IPS-18c (cell line): ENCODE measurements at regions not wholly inside any gene's neighbourhood (a gene's known extent, or its start where the extent isn't known, plus 50 kb on each side); places are given as distances from the start of the nearest gene placed in this dataset.

ENCODE experiments used
- H3K4me3 ChIP-seq: 2 replicates; pipeline ENCODE4 v1.7.0; 2013; ENCODE audit warnings: low read depth, mild to moderate bottlenecking, low read length, moderate library complexity; ENCODE audit not compliant: insufficient read depth
- H3K9me3 ChIP-seq: one replicate; pipeline ENCODE4 v1.6.1; 2013; ENCODE audit warnings: mild to moderate bottlenecking, low read length, moderate library complexity; ENCODE audit not compliant: control insufficient read depth, insufficient read depth

DNA sequence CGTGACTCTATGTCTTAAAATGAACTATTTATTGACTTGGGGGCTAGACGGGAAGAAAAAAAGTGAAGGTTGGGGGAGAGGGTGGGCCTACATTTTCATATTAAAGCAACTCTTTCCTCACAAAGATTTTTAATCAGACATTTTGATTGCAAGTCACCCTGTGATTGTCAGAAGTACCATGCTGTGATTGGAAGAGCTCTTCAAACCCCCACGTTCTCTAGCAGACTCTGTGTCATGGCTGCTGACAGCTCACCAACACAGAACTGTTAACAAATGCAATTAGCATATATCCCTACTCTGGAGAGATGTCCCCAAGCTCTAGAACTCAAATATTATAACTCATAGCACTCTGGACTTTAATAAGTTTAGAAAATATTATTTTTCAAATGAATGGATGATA lies 428.4 kb upstream of the DCC start:
- Histone ChIP-seq H3K9me3 (no peaks in the 10 kb centered on the region), H3K4me3 (no peak overlapping the region)

DNA sequence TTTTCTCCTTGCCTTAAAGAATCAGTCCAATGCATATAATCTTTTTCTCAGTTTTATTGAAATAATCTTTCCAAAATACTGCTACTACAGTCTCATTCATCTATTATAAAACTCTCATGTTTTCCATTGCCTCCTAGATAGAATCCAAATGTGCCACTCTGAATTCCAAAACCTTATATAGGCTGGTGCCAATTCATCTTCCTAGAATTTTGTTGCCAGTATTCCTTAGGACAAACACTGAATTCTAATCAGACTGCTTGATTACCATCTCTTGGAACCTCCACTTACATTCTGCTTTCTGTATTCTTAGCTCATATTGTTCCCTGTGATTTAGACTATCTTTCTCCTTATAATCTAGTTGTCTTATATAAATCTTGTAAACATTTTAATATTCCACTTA lies 427.6 kb upstream of the DCC start:
- Histone ChIP-seq H3K9me3 (no peaks in the 10 kb centered on the region), H3K4me3 (no peak overlapping the region)

DNA sequence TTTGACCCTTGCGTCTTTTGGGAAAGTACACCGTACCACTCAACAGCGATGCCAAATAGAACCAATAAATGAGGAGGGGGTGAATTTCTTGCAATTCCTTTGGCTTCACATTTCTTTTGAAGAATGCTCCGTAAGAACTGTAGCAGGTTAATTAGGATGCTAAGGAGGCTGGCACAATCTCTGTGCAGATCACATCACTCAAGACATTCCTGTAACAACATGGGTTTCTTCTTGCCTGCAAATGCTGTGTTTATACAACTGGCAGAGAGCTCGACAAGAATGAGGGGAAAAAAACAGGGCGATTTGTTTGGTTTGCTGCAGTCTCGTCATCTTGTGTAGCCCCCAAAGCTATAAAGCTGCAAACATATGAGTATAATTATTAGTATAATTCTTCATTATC lies 424.8 kb upstream of the DCC start:
- no peak overlapping the region for H3K4me3 ChIP-seq
- no peaks in the 10 kb centered on the region for H3K9me3 ChIP-seq

DNA sequence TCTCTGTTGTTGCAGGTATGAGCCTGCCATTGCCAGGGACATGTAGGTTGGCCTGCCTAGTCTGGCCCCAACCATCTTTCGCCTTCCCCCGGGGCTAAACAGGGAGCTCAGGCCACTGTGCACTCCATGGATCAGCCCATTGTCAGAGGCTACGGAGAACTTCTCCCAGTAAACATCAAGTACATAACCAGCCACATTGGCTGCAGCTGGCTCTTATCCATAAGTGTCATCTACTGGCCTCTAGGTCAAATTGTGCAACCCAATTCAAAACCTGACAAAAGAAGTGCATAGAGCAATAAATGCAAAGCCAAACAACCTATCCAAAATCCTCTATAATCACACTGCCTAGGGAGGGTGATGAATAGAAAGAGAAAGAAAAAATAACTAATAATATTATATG lies 418.1 kb upstream of the DCC start:
- peaks cover 5% of the 10 kb centered on the region for H3K9me3 ChIP-seq
- H3K4me3 ChIP-seq, result no peak overlapping the region

DNA sequence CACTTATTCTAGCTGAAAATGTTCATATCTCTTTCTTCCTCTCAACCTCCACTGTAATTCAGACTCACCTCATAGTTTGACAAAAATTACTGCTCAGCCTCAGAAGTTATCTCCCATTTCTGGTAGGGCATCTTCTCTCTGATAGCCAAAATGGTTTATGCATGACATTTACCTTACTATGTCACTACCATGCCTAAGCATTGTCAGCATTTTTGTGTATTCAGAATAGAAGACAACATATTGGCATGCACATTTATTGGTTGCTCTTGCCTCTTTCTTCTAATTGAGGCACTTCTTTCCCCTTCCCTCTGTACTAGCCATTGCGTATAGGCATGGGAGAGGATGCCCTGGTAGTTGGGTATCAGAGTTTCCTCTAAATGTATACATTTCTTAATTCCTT lies 406.1 kb upstream of the DCC start:
- peaks cover 8% of the 10 kb centered on the region for H3K9me3 ChIP-seq
- no peak overlapping the region for H3K4me3 ChIP-seq

DNA sequence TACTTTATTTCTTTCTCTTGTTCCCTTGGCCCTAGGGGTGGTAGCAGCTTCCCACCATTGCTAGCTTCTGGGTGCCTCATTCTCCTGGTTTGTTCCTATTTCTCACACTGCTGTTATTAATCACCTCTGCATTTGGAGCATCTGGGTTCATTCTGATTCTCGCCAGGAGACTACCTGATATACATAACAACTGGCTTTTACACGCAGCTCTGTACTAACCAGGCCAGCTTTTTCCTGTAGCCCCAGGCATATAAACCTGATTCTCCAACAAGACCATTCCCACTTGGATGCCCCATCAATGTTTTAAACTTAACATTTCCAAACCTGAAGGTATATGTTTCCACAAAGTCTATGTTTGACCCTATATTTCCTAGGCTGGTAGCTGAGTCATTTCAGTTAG lies 403.9 kb upstream of the DCC start:
- Histone ChIP-seq H3K4me3 (no peak overlapping the region), H3K9me3 (no peaks in the 10 kb centered on the region)

DNA sequence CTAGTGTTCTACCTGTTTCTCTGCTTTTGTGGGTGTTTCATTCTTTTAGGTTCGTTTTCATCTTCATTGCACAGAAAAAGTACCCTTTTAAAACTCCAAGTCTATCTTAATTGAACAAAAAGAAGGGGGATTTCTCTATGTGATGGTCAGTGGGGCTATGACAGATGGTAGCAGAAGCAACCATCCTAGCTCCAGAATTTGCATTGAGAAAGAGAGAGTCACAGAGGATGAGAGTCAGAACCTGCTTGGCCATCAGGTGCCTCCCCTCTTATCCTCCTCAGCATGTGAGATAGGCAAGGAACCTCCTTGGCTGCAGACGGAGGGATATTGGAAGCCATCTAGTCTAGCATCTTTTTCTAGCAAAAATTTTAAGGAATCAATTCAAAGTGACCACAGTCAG lies 398.0 kb upstream of the DCC start:
- no peaks in the 10 kb centered on the region for H3K9me3 ChIP-seq
- no peak overlapping the region for H3K4me3 ChIP-seq

DNA sequence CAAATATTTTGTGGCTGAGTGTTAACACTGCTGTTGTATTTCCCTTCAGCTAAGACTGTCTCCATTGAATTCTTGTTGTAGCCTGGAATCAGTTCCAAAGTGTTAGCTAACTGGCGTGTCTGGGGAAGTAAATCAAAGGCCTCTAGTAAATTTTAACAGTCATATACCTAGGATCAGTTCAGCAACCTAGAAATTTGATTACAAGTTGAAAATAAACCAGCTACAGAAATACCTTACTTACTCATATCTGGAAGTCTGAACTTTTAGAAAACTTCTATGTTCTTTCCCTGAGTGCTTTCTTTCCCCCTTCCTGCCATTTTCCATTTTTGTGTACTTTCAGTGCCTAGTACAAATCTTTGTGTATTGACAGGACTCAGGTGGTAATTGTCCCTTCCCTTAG lies 396.7 kb upstream of the DCC start:
- no peaks in the 10 kb centered on the region for H3K9me3 ChIP-seq
- H3K4me3 ChIP-seq, result no peak overlapping the region

DNA sequence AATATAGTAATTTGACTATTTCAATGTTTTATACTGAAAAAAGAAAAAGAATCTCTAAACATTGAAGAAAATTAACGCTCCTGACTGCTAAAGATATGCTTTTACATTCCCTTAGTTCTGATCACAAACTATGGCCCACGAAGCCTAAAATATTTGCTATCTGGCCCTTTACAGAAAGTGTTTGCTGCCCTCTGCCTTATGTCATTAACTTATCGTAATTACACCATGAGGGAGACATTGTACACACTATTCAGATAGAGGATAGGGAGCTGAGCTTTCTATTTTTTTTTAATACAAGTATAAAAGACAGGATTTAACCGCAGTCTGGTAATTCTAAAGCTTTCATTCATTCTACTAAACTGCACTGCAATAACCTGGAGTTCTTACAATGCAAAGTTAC lies 393.1 kb upstream of the DCC start:
- Histone ChIP-seq H3K9me3 (peaks cover 2% of the 10 kb centered on the region), H3K4me3 (no peak overlapping the region)

DNA sequence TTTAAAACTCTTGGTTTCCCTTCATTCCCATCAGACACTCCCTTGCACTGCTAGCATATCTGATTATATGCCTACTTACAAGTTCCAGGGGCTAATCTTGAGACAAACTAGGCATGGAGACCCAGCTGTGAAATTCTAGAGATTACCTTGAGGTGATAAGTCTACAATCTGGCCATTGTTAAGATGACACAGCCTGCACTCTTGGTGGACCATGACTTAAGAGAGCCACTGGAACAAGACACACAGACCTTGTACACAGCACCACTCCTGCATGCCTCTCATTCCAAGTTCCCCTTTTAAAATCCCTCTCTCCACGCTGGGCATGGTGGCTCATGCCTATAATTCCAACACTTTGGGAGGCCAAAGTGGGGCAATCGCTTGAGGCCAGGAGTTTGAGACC lies 387.2 kb upstream of the DCC start:
- no peak overlapping the region for H3K4me3 ChIP-seq
- H3K9me3 ChIP-seq, result peaks cover 2% of the 10 kb centered on the region

DNA sequence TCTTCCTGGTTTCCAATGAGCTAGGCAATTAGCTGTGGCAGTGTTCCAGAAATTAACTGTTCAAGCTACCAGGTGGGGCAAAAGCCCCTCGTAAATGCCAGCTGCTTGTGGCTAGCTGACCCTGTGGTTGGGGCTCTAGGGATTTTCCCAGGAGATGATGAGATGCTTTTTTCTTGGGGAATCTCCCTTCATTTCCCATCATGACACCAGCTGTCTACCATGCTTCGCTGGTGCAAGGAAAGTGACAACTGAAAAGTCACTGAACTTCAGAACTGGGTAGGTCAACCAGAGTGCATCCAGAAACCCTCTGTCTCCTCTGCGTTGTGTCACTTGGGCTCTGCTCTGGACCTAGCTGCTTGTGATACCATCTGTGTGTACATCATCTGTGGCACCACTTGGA lies 386.5 kb upstream of the DCC start:
- no peak overlapping the region for H3K4me3 ChIP-seq
- H3K9me3 ChIP-seq, result peaks cover 2% of the 10 kb centered on the region

DNA sequence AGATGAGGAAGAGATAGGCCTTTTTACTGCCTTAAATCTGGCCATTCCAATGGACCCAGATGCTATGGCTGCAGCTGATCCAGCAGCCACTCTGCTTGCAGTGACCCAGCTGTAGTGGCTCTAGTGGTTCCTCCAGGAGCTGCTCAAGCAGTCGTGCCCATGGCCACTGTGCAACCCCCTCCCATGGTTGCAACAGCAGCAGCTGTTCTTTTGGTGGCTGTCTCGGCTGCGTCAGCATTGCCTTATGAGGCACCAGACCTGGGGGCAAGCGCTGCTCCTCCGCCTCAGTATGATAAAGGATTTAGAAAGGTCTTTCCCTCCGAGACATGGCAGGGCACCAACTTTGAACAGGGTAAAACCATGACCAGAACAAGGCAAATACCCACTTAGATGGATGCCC lies 384.9 kb upstream of the DCC start:
- no peak overlapping the region for H3K4me3 ChIP-seq
- no peaks in the 10 kb centered on the region for H3K9me3 ChIP-seq

DNA sequence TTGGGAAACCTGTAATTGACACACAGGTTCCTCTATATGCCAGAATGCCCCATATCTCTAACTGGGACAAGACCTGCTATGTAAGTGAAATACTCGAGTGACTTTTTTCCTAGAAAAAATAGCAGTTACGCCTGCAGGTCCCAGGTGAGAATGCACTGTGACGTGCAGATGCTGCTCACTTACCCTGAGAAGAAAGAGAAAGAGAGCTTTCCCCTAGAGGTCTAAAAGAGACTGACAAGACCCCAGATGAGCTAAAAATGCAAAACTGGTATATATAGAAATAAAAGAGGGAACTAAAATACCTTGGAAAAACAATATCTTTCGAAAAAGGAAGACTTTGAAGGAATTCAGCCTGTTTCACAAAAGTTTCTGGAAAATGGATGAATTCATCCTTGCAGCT lies 383.0 kb upstream of the DCC start:
- Histone ChIP-seq H3K9me3 (no peaks in the 10 kb centered on the region), H3K4me3 (no peak overlapping the region)

DNA sequence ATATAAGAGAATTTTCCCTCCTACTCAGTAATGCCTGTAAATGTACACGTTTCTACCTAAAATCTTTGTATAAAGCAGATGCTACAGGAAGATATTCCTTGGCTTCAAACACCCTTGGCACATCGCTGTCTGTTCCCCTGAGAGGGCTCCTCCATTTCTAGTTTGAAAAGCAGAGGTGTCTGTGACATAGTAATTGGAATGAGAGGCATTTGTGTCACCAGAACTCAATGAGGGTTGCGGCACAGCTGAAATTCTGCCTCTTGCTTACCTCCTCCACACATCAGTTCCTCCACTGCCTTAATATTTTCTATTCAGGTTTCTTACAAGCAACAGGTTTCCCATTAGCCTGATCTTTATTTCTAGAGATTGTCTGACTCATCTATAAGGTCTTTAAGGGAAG lies 359.9 kb upstream of the DCC start:
- H3K9me3 ChIP-seq, result no peaks in the 10 kb centered on the region

DNA sequence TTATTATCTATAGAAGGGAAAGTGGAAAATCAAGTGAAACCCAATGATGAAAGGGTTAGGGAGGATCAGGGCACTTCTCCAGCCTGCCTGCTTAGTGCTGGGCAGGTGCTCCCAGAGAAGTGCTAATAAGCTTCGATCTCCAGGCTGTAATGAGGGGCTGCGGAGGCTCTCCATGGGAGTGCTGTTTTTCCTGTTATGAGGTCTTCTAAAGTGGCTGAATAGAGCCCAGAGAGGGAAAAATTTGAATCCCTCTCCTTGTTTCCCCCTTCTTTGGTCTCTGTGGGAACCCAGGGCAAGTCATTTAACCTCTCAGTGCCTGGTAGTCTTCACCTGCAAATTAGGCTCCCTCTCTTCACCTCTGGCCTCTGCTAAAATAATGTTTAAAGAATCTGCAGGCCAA lies 351.7 kb upstream of the DCC start:
- Histone ChIP-seq H3K9me3 (peaks cover 2% of the 10 kb centered on the region), H3K4me3 (no peak overlapping the region)

More for the DNA sequence above, 359.9 kb upstream of the DCC start:
- H3K4me3 ChIP-seq, result no peak overlapping the region

DNA sequence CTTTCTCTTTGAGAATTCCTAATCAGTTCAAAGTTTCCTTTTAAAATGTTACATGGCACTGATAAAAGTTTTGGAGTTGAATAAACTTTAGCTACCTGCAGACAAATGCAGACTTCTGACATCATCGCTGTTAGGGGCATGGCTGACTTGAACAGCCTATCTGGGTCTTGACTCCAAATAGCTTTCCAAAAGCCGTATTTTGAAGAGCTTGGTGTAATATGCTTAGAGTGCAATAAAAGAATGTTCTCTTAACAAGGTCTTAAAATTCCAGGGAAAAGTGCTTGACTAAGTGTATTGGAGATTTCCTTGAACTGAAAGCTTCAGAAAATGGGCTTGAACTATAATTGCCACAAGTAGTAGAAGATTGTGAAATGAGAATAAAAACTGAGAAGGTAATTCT lies 342.9 kb upstream of the DCC start:
- H3K4me3 ChIP-seq, result no peak overlapping the region
- H3K9me3 ChIP-seq, result no peaks in the 10 kb centered on the region

DNA sequence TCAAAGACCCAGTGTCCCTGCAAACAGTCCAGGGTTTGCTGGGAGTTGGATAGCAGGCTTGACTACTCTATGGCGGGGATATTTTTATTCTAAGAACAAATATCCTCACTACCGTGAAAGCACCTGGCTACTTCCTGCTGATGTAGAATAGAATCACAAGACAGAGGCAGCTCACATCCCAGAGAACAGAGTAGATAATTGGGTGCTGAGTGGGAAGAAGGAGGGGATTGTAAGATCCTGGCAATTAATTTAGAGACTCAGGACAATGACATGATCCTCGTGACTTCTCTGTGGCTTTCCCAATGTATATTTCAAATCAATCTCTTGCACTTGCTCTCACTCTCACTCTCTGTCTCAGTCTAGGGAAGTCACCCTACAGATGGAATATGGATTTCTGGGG lies 341.9 kb upstream of the DCC start:
- Histone ChIP-seq H3K4me3 (no peak overlapping the region), H3K9me3 (no peaks in the 10 kb centered on the region)

DNA sequence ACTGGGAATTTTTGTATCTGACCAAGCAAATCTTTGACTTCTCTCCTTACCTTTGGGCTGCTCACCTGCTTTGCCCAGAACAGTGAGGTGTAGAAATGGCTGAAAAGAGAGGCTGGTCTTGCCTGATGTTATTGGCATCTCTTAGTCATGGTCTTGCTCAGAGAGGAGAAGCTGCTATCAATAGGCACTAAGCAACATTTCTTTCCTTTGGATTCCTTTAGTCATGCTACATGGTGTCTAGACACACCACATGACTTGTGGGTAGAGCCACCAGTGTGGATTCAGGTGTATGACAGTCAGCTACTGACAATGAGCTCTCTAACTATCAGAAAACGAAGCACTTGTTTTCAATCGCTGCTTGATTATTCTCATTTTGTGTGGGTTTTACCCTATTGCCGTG lies 341.3 kb upstream of the DCC start:
- Histone ChIP-seq H3K4me3 (no peak overlapping the region), H3K9me3 (no peaks in the 10 kb centered on the region)

DNA sequence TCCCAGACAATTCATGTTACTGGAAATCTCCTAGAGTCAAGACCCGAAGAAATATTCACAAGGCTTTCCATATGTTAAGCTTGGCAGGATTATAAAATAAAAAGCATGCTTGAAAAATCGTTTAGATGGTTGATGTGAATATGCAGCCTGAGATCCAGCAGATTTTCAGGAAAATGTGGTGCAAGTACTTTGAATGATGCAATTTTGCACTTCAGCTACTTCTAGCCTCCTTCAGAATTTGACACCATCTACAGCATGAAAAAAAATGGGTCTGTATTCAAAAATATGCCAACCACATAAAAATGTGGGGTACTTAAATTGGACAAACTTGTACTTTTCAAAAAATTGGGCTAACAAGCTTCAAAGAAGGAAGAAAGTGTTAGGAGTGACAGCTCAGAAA lies 340.6 kb upstream of the DCC start:
- Histone ChIP-seq H3K9me3 (no peaks in the 10 kb centered on the region), H3K4me3 (no peak overlapping the region)

DNA sequence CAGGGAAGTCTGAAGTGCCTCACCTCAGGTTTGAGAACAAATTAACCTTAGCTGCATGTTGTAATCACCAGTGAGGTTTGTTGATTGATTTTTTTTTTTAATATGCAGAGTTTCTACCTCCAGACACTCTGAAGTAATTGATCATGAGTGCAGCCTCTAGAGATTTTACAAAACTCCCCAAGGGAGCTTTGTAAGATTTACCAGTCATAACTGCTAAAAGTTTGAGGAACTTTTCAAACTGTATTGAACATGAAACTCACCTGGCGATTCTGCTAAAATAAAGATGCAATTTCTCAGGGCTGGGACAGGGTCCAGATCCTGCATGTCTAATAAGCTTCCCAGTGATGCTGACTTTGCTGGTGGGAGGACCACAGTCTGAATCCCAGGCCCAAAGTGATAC lies 339.6 kb upstream of the DCC start:
- no peaks in the 10 kb centered on the region for H3K9me3 ChIP-seq

More for the DNA sequence above, 339.6 kb upstream of the DCC start:
- H3K4me3 ChIP-seq, result no peak overlapping the region
